SU-DHL-6 (cell line): ENCODE measurements at regions not wholly inside any gene's neighbourhood (a gene's known extent, or its start where the extent isn't known, plus 50 kb on each side); places are given as distances from the start of the nearest gene placed in this dataset.

Experiments used
- H2AFZ ChIP-seq: fragments of 200-600 bp; sonication (generic); 2 replicates; pipeline ENCODE4 v1.6.1; 2014; ENCODE audit warnings: low read depth, mild to moderate bottlenecking, moderate library complexity, mixed read lengths, antibody characterized with exemption, low read length; ENCODE audit not compliant: severe bottlenecking
- H3F3A ChIP-seq: fragments of 200-600 bp; shearing (Covaris generic); 2 replicates; pipeline ENCODE4 v1.6.0; 2016; ENCODE audit warnings: antibody characterized with exemption, mild to moderate bottlenecking; ENCODE audit not compliant: insufficient read depth
- H3K27ac ChIP-seq: fragments of 200-600 bp; sonication (generic); 2 replicates; pipeline ENCODE4 v1.5.1; 2016; ENCODE audit warnings: low read depth, mild to moderate bottlenecking, low read length, moderate library complexity, mixed read lengths
- H3K27me3 ChIP-seq: fragments of 200-600 bp; sonication (generic), shearing (Covaris generic); 2 replicates; pipeline ENCODE4 v1.6.0; 2014; ENCODE audit warnings: mild to moderate bottlenecking, low read length
- H3K36me3 ChIP-seq: fragments of 200-600 bp; sonication (generic); 2 replicates; pipeline ENCODE4 v1.6.1; 2014; ENCODE audit warnings: mild to moderate bottlenecking, low read length, mixed read lengths
- H3K4me2 ChIP-seq: fragments of 300-600, 200-600 bp; shearing (Covaris generic), sonication (generic); 2 replicates; pipeline ENCODE4 v1.6.0; 2014; ENCODE audit warnings: low read length, low read depth, mild to moderate bottlenecking; ENCODE audit not compliant: poor library complexity, severe bottlenecking
- H3K4me3 ChIP-seq: fragments of 200-600 bp; sonication (generic); 2 replicates; pipeline ENCODE4 v1.5.1; 2014; ENCODE audit warnings: antibody characterized with exemption, low read length, mild to moderate bottlenecking, mixed read lengths; ENCODE audit not compliant: insufficient read depth, poor library complexity, severe bottlenecking
- H3K79me2 ChIP-seq: fragments of 200-600 bp; sonication (generic); 2 replicates; pipeline ENCODE4 v1.6.1; 2014; ENCODE audit warnings: mild to moderate bottlenecking, low read length, moderate library complexity; ENCODE audit not compliant: insufficient read depth
- H3K9ac ChIP-seq: fragments of 200-600 bp; sonication (generic); 2 replicates; pipeline ENCODE4 v1.7.0; 2014; ENCODE audit warnings: mild to moderate bottlenecking, low read length
- H3K9me2 ChIP-seq: fragments of 200-600 bp; sonication (generic); replicated peaks from 2 replicates; pipeline ENCODE4 v1.6.1; 2014; ENCODE audit warnings: low read length; ENCODE audit not compliant: insufficient read depth
- H3K9me3 ChIP-seq: fragments of 200-600 bp; sonication (generic); 2 replicates; pipeline ENCODE4 v1.6.1; 2014; ENCODE audit warnings: low read length, mixed read lengths; ENCODE audit not compliant: insufficient read depth
- H4K20me1 ChIP-seq: fragments of 200-600 bp; sonication (generic); 2 replicates; pipeline ENCODE4 v1.6.1; 2014; ENCODE audit warnings: low read depth, mild to moderate bottlenecking, antibody characterized with exemption, low read length, moderate library complexity, mixed read lengths
- EZH2phosphoT487 ChIP-seq: fragments of 200-600 bp; sonication (generic), shearing (Covaris generic); conservative IDR thresholded peaks from 2 replicates; pipeline ENCODE4 v1.6.1; 2018; ENCODE audit warnings: mild to moderate bottlenecking, antibody characterized with exemption, low read length, moderate library complexity, mixed read lengths
- TF ChIP-seq, protein P1 (sequence below): fragments of 200-600 bp; sonication (generic); IDR thresholded peaks from one replicate; pipeline ENCODE4 v1.5.1; 2017; ENCODE audit warnings: antibody characterized with exemption, mild to moderate bottlenecking, low read length, moderate library complexity; ENCODE audit not compliant: insufficient read depth, poor library complexity, severe bottlenecking

DNA sequence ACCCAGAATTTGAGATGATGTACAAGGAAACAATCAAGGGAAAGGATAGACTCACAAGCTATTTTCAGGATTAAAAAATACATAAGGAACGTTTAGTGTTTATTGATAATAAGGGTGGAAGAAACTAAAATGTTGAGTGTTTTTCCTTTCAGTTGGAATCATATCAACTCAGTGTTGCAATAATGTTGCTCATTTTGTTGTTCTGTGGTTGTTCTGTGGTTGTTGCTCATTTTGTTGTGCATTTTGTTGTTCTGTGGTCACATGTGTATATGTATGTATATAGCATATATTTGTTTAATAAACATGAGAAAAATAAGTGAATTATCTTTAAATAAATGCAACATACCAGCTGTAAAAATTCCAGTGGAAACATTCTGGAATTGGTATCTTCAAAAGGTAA, 262.4 kb upstream of the SPRY2 start:
- no peaks in the 10 kb centered on the region for H3K9me2 ChIP-seq
- H3K9me3 ChIP-seq, result no peaks in the 10 kb centered on the region
- no peaks in the 10 kb centered on the region for H3K36me3 ChIP-seq
- H4K20me1 ChIP-seq, result no peaks in the 10 kb centered on the region
- H2AFZ ChIP-seq, result no peak overlapping the region
- H3F3A ChIP-seq, result no peaks in the 10 kb centered on the region
- no peak overlapping the region for H3K4me3 ChIP-seq
- no peaks in the 10 kb centered on the region for H3K79me2 ChIP-seq
- H3K27ac ChIP-seq, result no peak overlapping the region
- no peaks in the 10 kb centered on the region for H3K27me3 ChIP-seq
- no peak overlapping the region for H3K9ac ChIP-seq
- TF ChIP-seq EZH2phosphoT487, result no peak
- TF ChIP-seq, protein P1, sequence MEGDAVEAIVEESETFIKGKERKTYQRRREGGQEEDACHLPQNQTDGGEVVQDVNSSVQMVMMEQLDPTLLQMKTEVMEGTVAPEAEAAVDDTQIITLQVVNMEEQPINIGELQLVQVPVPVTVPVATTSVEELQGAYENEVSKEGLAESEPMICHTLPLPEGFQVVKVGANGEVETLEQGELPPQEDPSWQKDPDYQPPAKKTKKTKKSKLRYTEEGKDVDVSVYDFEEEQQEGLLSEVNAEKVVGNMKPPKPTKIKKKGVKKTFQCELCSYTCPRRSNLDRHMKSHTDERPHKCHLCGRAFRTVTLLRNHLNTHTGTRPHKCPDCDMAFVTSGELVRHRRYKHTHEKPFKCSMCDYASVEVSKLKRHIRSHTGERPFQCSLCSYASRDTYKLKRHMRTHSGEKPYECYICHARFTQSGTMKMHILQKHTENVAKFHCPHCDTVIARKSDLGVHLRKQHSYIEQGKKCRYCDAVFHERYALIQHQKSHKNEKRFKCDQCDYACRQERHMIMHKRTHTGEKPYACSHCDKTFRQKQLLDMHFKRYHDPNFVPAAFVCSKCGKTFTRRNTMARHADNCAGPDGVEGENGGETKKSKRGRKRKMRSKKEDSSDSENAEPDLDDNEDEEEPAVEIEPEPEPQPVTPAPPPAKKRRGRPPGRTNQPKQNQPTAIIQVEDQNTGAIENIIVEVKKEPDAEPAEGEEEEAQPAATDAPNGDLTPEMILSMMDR, result no peak
- H3K4me2 ChIP-seq, result no peak overlapping the region

DNA sequence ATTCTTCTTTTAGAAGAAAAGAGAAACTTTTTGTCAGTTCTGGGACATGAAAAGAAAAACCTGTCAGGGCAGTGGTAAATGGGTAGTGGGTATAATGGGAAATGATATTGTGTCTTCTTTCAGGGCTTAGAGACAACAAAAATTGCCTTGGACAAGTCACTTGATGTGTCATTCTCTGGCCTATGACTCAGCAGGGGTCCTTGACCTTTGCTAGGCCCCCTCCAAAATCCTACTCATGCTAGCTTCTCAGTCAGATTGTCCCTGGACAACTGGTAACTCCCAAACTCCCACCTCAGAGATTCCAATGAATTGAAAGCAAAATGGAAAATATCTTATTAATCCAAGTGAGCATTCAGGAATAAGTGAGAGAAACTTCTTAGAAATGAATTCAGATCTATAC, 258.8 kb upstream of the SPRY2 start:
- Histone ChIP-seq H3F3A (no peaks in the 10 kb centered on the region), H4K20me1 (no peaks in the 10 kb centered on the region), H3K4me2 (no peak overlapping the region), H3K9me3 (no peaks in the 10 kb centered on the region), H3K9me2 (no peaks in the 10 kb centered on the region), H3K4me3 (no peak overlapping the region), H3K36me3 (no peaks in the 10 kb centered on the region), H3K79me2 (no peaks in the 10 kb centered on the region), H3K27ac (no peak overlapping the region), H3K9ac (no peak overlapping the region), H2AFZ (no peak overlapping the region), H3K27me3 (no peaks in the 10 kb centered on the region)
- TF ChIP-seq, protein P1, result no peak
- no peak for TF ChIP-seq EZH2phosphoT487

DNA sequence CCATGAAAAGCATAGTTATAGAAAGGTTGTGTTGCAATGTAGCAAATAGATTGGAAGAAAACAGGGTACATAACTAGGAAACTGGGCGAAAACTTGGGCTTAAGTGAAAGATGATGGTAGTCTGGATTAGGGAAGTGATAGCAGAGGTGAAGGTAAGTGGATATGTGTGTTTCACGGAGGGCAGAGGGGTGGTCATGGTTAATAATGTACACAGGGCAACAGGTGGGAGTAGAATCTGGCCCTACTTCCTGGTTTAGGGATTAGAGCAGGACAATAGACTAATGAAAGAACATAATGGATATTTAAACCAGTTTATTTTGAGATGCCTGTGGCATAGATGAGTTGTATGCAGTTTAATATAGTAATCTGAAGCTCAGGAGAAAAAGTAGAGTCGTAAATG, 257.3 kb upstream of the SPRY2 start:
- Histone ChIP-seq H3K9ac (no peak overlapping the region), H3K27me3 (no peaks in the 10 kb centered on the region)

More for the DNA sequence above, 257.3 kb upstream of the SPRY2 start:
- Histone ChIP-seq H3K36me3 (no peaks in the 10 kb centered on the region), H3K79me2 (no peaks in the 10 kb centered on the region), H3K9me2 (no peaks in the 10 kb centered on the region), H3K27ac (no peak overlapping the region), H2AFZ (no peak overlapping the region), H3F3A (no peaks in the 10 kb centered on the region), H3K4me3 (no peak overlapping the region), H3K9me3 (no peaks in the 10 kb centered on the region), H4K20me1 (no peaks in the 10 kb centered on the region), H3K4me2 (no peak overlapping the region)
- TF ChIP-seq EZH2phosphoT487, result no peak
- TF ChIP-seq, protein P1, result no peak
